Activated T-cell treated with anti-CD3 and anti-CD28 coated beads, Interleukin-2, amount 50 U/mL, for 24 hours (primary cell): ENCODE measurements at regions not wholly inside any gene's neighbourhood (a gene's known extent, or its start where the extent isn't known, plus 50 kb on each side); places are given as distances from the start of the nearest gene placed in this dataset.

Source experiments
- DNase-seq: peaks from one replicate; pipeline ENCODE4 v3.0.0-alpha.2; 2020
- H3K27ac Mint-ChIP-seq: 2 replicates; pipeline ENCODE4 v1.8.0; 2020; ENCODE audit warnings: mild to moderate bottlenecking, mixed read lengths
- H3K27me3 Mint-ChIP-seq: 2 replicates; pipeline ENCODE4 v1.8.0; 2020; ENCODE audit warnings: mixed read lengths
- H3K36me3 Mint-ChIP-seq: 2 replicates; pipeline ENCODE4 v1.8.0; 2020; ENCODE audit warnings: low read depth, mixed read lengths
- H3K4me1 Mint-ChIP-seq: 2 replicates; pipeline ENCODE4 v1.8.0; 2020; ENCODE audit warnings: low read depth, mixed read lengths
- H3K4me3 Mint-ChIP-seq: 2 replicates; pipeline ENCODE4 v1.8.0; 2020; ENCODE audit warnings: mild to moderate bottlenecking, moderate library complexity, mixed read lengths
- H3K9me3 Mint-ChIP-seq: 2 replicates; pipeline ENCODE4 v1.8.0; 2020; ENCODE audit warnings: mixed read lengths

GRCh38 chr12:95393191-95393790, 80.7 kb upstream of the METAP2 start:
- H3K27ac Mint-ChIP-seq = no peak overlapping the region
- no peaks in the 10 kb centered on the region for H3K36me3 Mint-ChIP-seq
- peaks cover 35% of the 10 kb centered on the region for H3K27me3 Mint-ChIP-seq
- H3K4me3 Mint-ChIP-seq = no peak overlapping the region
- DNase-seq = no peak
- H3K9me3 Mint-ChIP-seq = peaks cover 10% of the 10 kb centered on the region
- peaks cover 16% of the 10 kb centered on the region for H3K4me1 Mint-ChIP-seq

GRCh38 chr12:95395696-95396095, 78.3 kb upstream of the METAP2 start:
- peaks cover 40% of the 10 kb centered on the region for H3K27me3 Mint-ChIP-seq
- no peak for DNase-seq
- H3K36me3 Mint-ChIP-seq = no peaks in the 10 kb centered on the region
- no peak overlapping the region for H3K27ac Mint-ChIP-seq
- peaks cover 16% of the 10 kb centered on the region for H3K4me1 Mint-ChIP-seq
- H3K4me3 Mint-ChIP-seq = no peak overlapping the region
- peaks cover 10% of the 10 kb centered on the region for H3K9me3 Mint-ChIP-seq

GRCh38 chr12:95396849-95397468, 77.0 kb upstream of the METAP2 start:
- Mint-ChIP-seq H3K27me3 (peaks cover 40% of the 10 kb centered on the region), H3K4me1 (peaks cover 16% of the 10 kb centered on the region), H3K36me3 (no peaks in the 10 kb centered on the region), H3K4me3 (no peak overlapping the region), H3K9me3 (peaks cover 10% of the 10 kb centered on the region), H3K27ac (peak overlapping the region; percentile 34)
- no peak for DNase-seq

- DNase-seq = no peak
- H3K27me3 Mint-ChIP-seq = peaks cover 40% of the 10 kb centered on the region
- peaks cover 16% of the 10 kb centered on the region for H3K4me1 Mint-ChIP-seq
- no peaks in the 10 kb centered on the region for H3K36me3 Mint-ChIP-seq
- H3K4me3 Mint-ChIP-seq = no peak overlapping the region
- H3K9me3 Mint-ChIP-seq = peaks cover 10% of the 10 kb centered on the region
- no peak overlapping the region for H3K27ac Mint-ChIP-seq
Observed at GRCh38 chr12:95397571-95397970, 76.4 kb upstream of the METAP2 start.

GRCh38 chr12:95402096-95402495, 71.9 kb upstream of the METAP2 start:
- H3K27me3 Mint-ChIP-seq = peaks cover 15% of the 10 kb centered on the region
- DNase-seq = no peak
- no peaks in the 10 kb centered on the region for H3K36me3 Mint-ChIP-seq
- peaks cover 6% of the 10 kb centered on the region for H3K4me1 Mint-ChIP-seq
- H3K4me3 Mint-ChIP-seq = no peak overlapping the region
- H3K27ac Mint-ChIP-seq = no peak overlapping the region
- no peaks in the 10 kb centered on the region for H3K9me3 Mint-ChIP-seq

GRCh38 chr12:95408201-95408600, 65.8 kb upstream of the METAP2 start:
- no peaks in the 10 kb centered on the region for H3K27me3 Mint-ChIP-seq
- H3K4me1 Mint-ChIP-seq = no peaks in the 10 kb centered on the region
- no peaks in the 10 kb centered on the region for H3K36me3 Mint-ChIP-seq
- no peak overlapping the region for H3K4me3 Mint-ChIP-seq
- no peak for DNase-seq
- H3K9me3 Mint-ChIP-seq = no peaks in the 10 kb centered on the region
- H3K27ac Mint-ChIP-seq = no peak overlapping the region

- H3K9me3 Mint-ChIP-seq = no peaks in the 10 kb centered on the region
- H3K36me3 Mint-ChIP-seq = no peaks in the 10 kb centered on the region
- no peak overlapping the region for H3K4me3 Mint-ChIP-seq
- no peak overlapping the region for H3K27ac Mint-ChIP-seq
- no peak for DNase-seq
- no peaks in the 10 kb centered on the region for H3K4me1 Mint-ChIP-seq
- no peaks in the 10 kb centered on the region for H3K27me3 Mint-ChIP-seq
Observed at GRCh38 chr12:95411057-95411456, 62.9 kb upstream of the METAP2 start.

GRCh38 chr12:95411466-95411865, 62.5 kb upstream of the METAP2 start:
- H3K27me3 Mint-ChIP-seq = peaks cover under 1% of the 10 kb centered on the region
- no peak overlapping the region for H3K4me3 Mint-ChIP-seq
- no peak overlapping the region for H3K27ac Mint-ChIP-seq
- H3K36me3 Mint-ChIP-seq = no peaks in the 10 kb centered on the region
- DNase-seq = no peak
- H3K9me3 Mint-ChIP-seq = no peaks in the 10 kb centered on the region
- no peaks in the 10 kb centered on the region for H3K4me1 Mint-ChIP-seq

GRCh38 chr12:95412482-95413311, 61.3 kb upstream of the METAP2 start:
- H3K36me3 Mint-ChIP-seq = no peaks in the 10 kb centered on the region
- no peak overlapping the region for H3K27ac Mint-ChIP-seq
- no peak for DNase-seq
- H3K4me3 Mint-ChIP-seq = no peak overlapping the region
- peaks cover 2% of the 10 kb centered on the region for H3K27me3 Mint-ChIP-seq
- H3K9me3 Mint-ChIP-seq = no peaks in the 10 kb centered on the region
- H3K4me1 Mint-ChIP-seq = no peaks in the 10 kb centered on the region

GRCh38 chr12:95413576-95413975, 60.4 kb upstream of the METAP2 start:
- H3K4me1 Mint-ChIP-seq = no peaks in the 10 kb centered on the region
- H3K27ac Mint-ChIP-seq = no peak overlapping the region
- no peak for DNase-seq
- H3K36me3 Mint-ChIP-seq = no peaks in the 10 kb centered on the region
- peaks cover 2% of the 10 kb centered on the region for H3K27me3 Mint-ChIP-seq
- no peaks in the 10 kb centered on the region for H3K9me3 Mint-ChIP-seq
- H3K4me3 Mint-ChIP-seq = no peak overlapping the region

GRCh38 chr12:95415451-95415850, 58.5 kb upstream of the METAP2 start:
- H3K9me3 Mint-ChIP-seq = no peaks in the 10 kb centered on the region
- no peaks in the 10 kb centered on the region for H3K4me1 Mint-ChIP-seq
- peaks cover 2% of the 10 kb centered on the region for H3K27me3 Mint-ChIP-seq
- H3K4me3 Mint-ChIP-seq = no peak overlapping the region
- H3K27ac Mint-ChIP-seq = no peak overlapping the region
- DNase-seq = no peak
- H3K36me3 Mint-ChIP-seq = no peaks in the 10 kb centered on the region

- Mint-ChIP-seq H3K4me1 (no peaks in the 10 kb centered on the region), H3K27ac (no peak overlapping the region), H3K9me3 (no peaks in the 10 kb centered on the region), H3K4me3 (no peak overlapping the region), H3K27me3 (peaks cover 2% of the 10 kb centered on the region), H3K36me3 (no peaks in the 10 kb centered on the region)
- DNase-seq = no peak
Observed at GRCh38 chr12:95416111-95416636, 57.8 kb upstream of the METAP2 start.

- no peak overlapping the region for H3K27ac Mint-ChIP-seq
- no peak overlapping the region for H3K4me3 Mint-ChIP-seq
- H3K4me1 Mint-ChIP-seq = no peaks in the 10 kb centered on the region
- H3K27me3 Mint-ChIP-seq = peaks cover 2% of the 10 kb centered on the region
- no peak for DNase-seq
- no peaks in the 10 kb centered on the region for H3K36me3 Mint-ChIP-seq
- H3K9me3 Mint-ChIP-seq = no peaks in the 10 kb centered on the region
Observed at GRCh38 chr12:95417372-95417771, 56.6 kb upstream of the METAP2 start.

- no peak for DNase-seq
- Mint-ChIP-seq H3K27ac (no peak overlapping the region), H3K36me3 (no peaks in the 10 kb centered on the region), H3K27me3 (peaks cover 2% of the 10 kb centered on the region), H3K9me3 (no peaks in the 10 kb centered on the region), H3K4me3 (no peak overlapping the region), H3K4me1 (no peaks in the 10 kb centered on the region)
Observed at GRCh38 chr12:95418142-95418541, 55.8 kb upstream of the METAP2 start.
